Upper lobe of left lung (tissue), 6 donors: ENCODE measurements at regions not wholly inside any gene's neighbourhood (a gene's known extent, or its start where the extent isn't known, plus 50 kb on each side); places are given as distances from the start of the nearest gene placed in this dataset.

Experiments used
- ATAC-seq, 2 donors: fragments of 200-7000 bp; cut with Tn5 transposase; one replicate each; pipeline ENCODE4 v1.9.1; 2022; ENCODE audit warnings: mild to moderate bottlenecking in 2 of 2, moderate library complexity in 2 of 2; ENCODE audit not compliant: low FRiP score in 2 of 2
- DNase-seq, 2 donors: peaks; one replicate each; pipeline ENCODE4 v3.0.0-alpha.2; 2019 to 2020
- H3K27ac ChIP-seq, 4 donors: fragments of 200-600 bp; sonication (generic); one replicate each; pipeline ENCODE4 v1.5.1; 2016 to 2019
- H3K27me3 ChIP-seq, 4 donors: fragments of 200-600 bp; sonication (generic); one replicate each; pipeline ENCODE4 v1.5.1; 2017 to 2019
- H3K36me3 ChIP-seq, 4 donors: fragments of 200-600 bp; sonication (generic); one replicate each; pipeline ENCODE4 v1.5.1; 2016 to 2019
- H3K4me1 ChIP-seq, 4 donors: fragments of 200-600 bp; sonication (generic); one replicate each; pipeline ENCODE4 v1.5.1; 2018 to 2019
- H3K4me3 ChIP-seq, 4 donors: fragments of 200-600 bp; sonication (generic); one replicate each; pipeline ENCODE4 v1.5.1; 2017 to 2019; ENCODE audit warnings: mild to moderate bottlenecking in 2 of 4, moderate library complexity in 1 of 4
- H3K9me3 ChIP-seq, 4 donors: fragments of 200-600 bp; sonication (generic); one replicate each; pipeline ENCODE4 v1.5.1; 2018 to 2019
- CTCF ChIP-seq, 6 experiments: fragments of 450-650 bp in 4 of 6; fragments of 200-600 bp in 2 of 6; sonication (generic) in 2 of 6; IDR thresholded peaks; one replicate each; pipeline ENCODE4 v1.5.1; 2016 to 2019; ENCODE audit warnings: antibody characterized with exemption in 6 of 6
- EP300 ChIP-seq, 4 donors: sonication (generic); formaldehyde crosslinking; IDR thresholded peaks; one replicate each; pipeline ENCODE4 v1.5.1; 2017; ENCODE audit warnings: antibody characterized with exemption in 4 of 4, control low read depth in 2 of 4
- POLR2A ChIP-seq, 4 donors: fragments of 450-650 bp; IDR thresholded peaks; one replicate each; pipeline ENCODE4 v1.5.1; 2016 to 2017; ENCODE audit warnings: antibody characterized with exemption in 4 of 4, mild to moderate bottlenecking in 2 of 4
- POLR2AphosphoS5 ChIP-seq, 2 donors: sonication (generic); formaldehyde crosslinking; IDR thresholded peaks; one replicate each; pipeline ENCODE4 v1.5.1; 2017; ENCODE audit warnings: antibody characterized with exemption in 2 of 2
- WGBS, 2 donors: methylation state at CpG; one replicate each; pipeline ENCODE4 v1.1.5; 2017 to 2018; 5-methylcytosine and 5-hydroxymethylcytosine counted together
- donor health status: DM: no; HTN: no; CAD: no; lungs with moderate emphysema.
- donor health status: DM: no; HTN: yes; CAD: no; lungs with severe emphysema.

- Histone ChIP-seq H3K4me3 (no peak overlapping the region), H3K36me3 (no peaks in the 10 kb centered on the region), H3K4me1 (no peaks in the 10 kb centered on the region), H3K27me3 (no peaks in the 10 kb centered on the region), H3K27ac (no peak overlapping the region), H3K9me3 (no peaks in the 10 kb centered on the region)
- DNase-seq: no peak
- ATAC-seq: no peak
- 69 to 73% methylated on average over 3 of the region's 3 CpGs for WGBS, 2 donors
- TF ChIP-seq POLR2A (IDR thresholded peaks at IDR 0.05) (no peak), POLR2AphosphoS5 (IDR thresholded peaks at IDR 0.05) (no peak), CTCF (IDR thresholded peaks at IDR 0.05) (no peak), EP300 (IDR thresholded peaks at IDR 0.05) (no peak)
These were observed 343.4 kb upstream of the LMO3 start for GRCh38 chr12:16949371-16949770.

GRCh38 chr12:16946704-16947103 is 340.7 kb upstream of the LMO3 start:
- H3K27me3 ChIP-seq: no peaks in the 10 kb centered on the region
- TF ChIP-seq POLR2AphosphoS5 (IDR thresholded peaks at IDR 0.05): no peak
- no peak for TF ChIP-seq EP300 (IDR thresholded peaks at IDR 0.05)
- no peak for TF ChIP-seq POLR2A (IDR thresholded peaks at IDR 0.05)
- TF ChIP-seq CTCF (IDR thresholded peaks at IDR 0.05): no peak
- H3K36me3 ChIP-seq: no peaks in the 10 kb centered on the region
- H3K4me1 ChIP-seq: no peaks in the 10 kb centered on the region
- no peak for ATAC-seq
- H3K27ac ChIP-seq: no peak overlapping the region
- DNase-seq: no peak
- H3K4me3 ChIP-seq: no peak overlapping the region
- H3K9me3 ChIP-seq: no peaks in the 10 kb centered on the region

GRCh38 chr12:16939871-16940306 is 333.9 kb upstream of the LMO3 start:
- Histone ChIP-seq H3K4me3 (no peak overlapping the region), H3K9me3 (peaks cover 0 to 14% (median 0%) of the 10 kb centered on the region in 4 donors), H3K27me3 (no peaks in the 10 kb centered on the region), H3K27ac (peak overlapping the region in 1 of 4 donors; percentile 29), H3K4me1 (no peaks in the 10 kb centered on the region), H3K36me3 (no peaks in the 10 kb centered on the region)
- ATAC-seq (peak; percentile 71 to 95), DNase-seq (peak in 1 of 2 donors; percentile 67)
- no peak for TF ChIP-seq POLR2AphosphoS5 (IDR thresholded peaks at IDR 0.05)
- TF ChIP-seq CTCF (IDR thresholded peaks at IDR 0.05): peak; percentile 43 to 95 (median 68)
- WGBS, 2 donors: 34 to 44% methylated on average over 6 of the region's 6 CpGs

GRCh38 chr12:16927259-16927658 is 321.3 kb upstream of the LMO3 start:
- Histone ChIP-seq H3K4me1 (no peaks in the 10 kb centered on the region), H3K4me3 (no peak overlapping the region), H3K9me3 (peaks cover 0 to 14% (median 7%) of the 10 kb centered on the region in 4 donors), H3K36me3 (no peaks in the 10 kb centered on the region), H3K27ac (no peak overlapping the region), H3K27me3 (no peaks in the 10 kb centered on the region)
- no peak for TF ChIP-seq EP300 (IDR thresholded peaks at IDR 0.05)
- TF ChIP-seq POLR2A (IDR thresholded peaks at IDR 0.05): no peak
- TF ChIP-seq CTCF (IDR thresholded peaks at IDR 0.05): no peak
- TF ChIP-seq POLR2AphosphoS5 (IDR thresholded peaks at IDR 0.05): no peak
- DNase-seq: no peak
- ATAC-seq: no peak
- WGBS, 2 donors: 64 to 79% methylated on average over 2 of the region's 2 CpGs

GRCh38 chr12:16920451-16920850 is 314.5 kb upstream of the LMO3 start:
- DNase-seq: no peak
- H3K36me3 ChIP-seq: no peaks in the 10 kb centered on the region
- H3K27ac ChIP-seq: no peak overlapping the region
- peaks cover 0 to 4% (median 0%) of the 10 kb centered on the region in 4 donors for H3K9me3 ChIP-seq
- H3K4me1 ChIP-seq: no peaks in the 10 kb centered on the region
- ATAC-seq: no peak
- no peaks in the 10 kb centered on the region for H3K27me3 ChIP-seq
- H3K4me3 ChIP-seq: no peak overlapping the region
- 87 to 90% methylated on average over 1 of the region's 1 CpG for WGBS, 2 donors
- TF ChIP-seq EP300 (IDR thresholded peaks at IDR 0.05) (no peak), POLR2A (IDR thresholded peaks at IDR 0.05) (no peak), POLR2AphosphoS5 (IDR thresholded peaks at IDR 0.05) (no peak), CTCF (IDR thresholded peaks at IDR 0.05) (no peak)
